Choroid plexus epithelial cell (primary cell): ENCODE measurements at regions not wholly inside any gene's neighbourhood (a gene's known extent, or its start where the extent isn't known, plus 50 kb on each side); places are given as distances from the start of the nearest gene placed in this dataset.

ENCODE experiments used
- DNase-seq: peaks from one replicate; pipeline ENCODE4 v3.0.0-alpha.2; 2010; ENCODE audit warnings: low read depth
- H3K4me3 ChIP-seq: 2 replicates; pipeline ENCODE4 v1.5.1; 2011; ENCODE audit warnings: low read depth, mild to moderate bottlenecking, control low read depth, low read length, moderate library complexity
- TF ChIP-seq, protein P1 (sequence below): conservative IDR thresholded peaks from 2 replicates; pipeline ENCODE4 v1.5.1; 2011; ENCODE audit warnings: low read depth, mild to moderate bottlenecking, control low read depth, inconsistent platforms, low read length, moderate library complexity

DNA sequence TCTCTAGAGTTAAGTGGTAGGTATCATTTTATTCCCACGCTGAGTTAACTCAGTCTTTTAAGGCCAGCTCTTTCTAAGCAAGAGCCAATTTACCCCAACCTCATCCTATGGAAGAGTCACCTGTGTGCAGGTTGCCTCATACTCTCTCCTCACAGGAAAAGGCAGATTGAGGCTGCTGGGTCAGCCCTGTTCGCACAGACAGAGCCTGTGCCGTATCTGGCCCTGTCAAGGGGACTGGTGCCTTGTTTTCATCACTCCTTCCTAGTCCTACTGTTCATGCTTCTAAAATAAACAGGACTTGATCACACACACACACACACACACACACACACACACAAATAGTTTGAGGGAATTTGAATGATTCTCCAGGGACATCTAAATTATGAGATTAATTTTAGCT, 285.0 kb downstream of the SLC6A15 start:
- TF ChIP-seq, protein P1, sequence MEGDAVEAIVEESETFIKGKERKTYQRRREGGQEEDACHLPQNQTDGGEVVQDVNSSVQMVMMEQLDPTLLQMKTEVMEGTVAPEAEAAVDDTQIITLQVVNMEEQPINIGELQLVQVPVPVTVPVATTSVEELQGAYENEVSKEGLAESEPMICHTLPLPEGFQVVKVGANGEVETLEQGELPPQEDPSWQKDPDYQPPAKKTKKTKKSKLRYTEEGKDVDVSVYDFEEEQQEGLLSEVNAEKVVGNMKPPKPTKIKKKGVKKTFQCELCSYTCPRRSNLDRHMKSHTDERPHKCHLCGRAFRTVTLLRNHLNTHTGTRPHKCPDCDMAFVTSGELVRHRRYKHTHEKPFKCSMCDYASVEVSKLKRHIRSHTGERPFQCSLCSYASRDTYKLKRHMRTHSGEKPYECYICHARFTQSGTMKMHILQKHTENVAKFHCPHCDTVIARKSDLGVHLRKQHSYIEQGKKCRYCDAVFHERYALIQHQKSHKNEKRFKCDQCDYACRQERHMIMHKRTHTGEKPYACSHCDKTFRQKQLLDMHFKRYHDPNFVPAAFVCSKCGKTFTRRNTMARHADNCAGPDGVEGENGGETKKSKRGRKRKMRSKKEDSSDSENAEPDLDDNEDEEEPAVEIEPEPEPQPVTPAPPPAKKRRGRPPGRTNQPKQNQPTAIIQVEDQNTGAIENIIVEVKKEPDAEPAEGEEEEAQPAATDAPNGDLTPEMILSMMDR: no peak
- DNase-seq: no peak
- no peak overlapping the region for H3K4me3 ChIP-seq

DNA sequence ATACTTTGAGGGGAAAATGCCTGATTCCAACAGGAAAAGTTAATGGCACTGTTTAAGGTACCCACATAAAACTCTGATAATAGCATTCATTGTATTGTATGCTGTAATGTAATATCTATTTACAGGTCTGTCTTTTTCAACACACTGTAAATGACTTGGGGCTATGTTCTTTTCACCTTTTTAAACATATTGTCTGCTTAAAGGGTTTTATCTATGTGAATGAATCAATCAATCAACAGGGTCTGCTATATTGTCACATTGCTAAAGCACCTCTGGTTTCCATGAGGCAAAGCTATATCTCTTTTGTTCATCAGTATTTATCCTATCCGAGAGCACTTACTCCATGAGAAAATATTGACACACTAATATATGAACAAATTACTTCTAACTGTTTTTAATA, 288.0 kb downstream of the SLC6A15 start:
- DNase-seq: no peak
- H3K4me3 ChIP-seq: no peak overlapping the region
- TF ChIP-seq, protein P1: no peak

DNA sequence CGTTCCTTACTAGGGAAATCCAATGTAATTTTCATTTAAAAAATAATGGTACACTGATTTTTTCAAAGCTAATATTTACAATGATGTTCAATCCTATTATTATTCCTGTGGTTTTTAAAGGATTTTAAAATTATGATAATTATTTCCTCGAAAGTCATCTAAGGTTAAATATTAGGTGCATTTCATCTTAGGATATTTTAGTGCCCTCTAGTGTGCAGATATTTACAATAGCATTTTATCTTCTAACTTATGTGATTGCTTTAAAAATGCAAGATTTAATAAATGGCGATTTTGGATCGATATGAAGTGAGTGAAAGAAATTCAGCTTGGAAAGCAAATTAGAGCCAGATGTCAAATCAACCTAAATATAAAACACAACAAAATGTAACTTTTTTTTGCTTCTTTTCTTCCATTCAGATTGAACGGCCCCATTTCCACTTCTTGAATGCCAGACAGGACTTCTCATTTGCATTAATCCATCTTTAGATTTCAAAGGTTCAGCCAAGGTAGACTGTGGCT, 293.5 kb downstream of the SLC6A15 start:
- no peak overlapping the region for H3K4me3 ChIP-seq
- DNase-seq: peak; percentile 26
- TF ChIP-seq, protein P1: peak; percentile 45

DNA sequence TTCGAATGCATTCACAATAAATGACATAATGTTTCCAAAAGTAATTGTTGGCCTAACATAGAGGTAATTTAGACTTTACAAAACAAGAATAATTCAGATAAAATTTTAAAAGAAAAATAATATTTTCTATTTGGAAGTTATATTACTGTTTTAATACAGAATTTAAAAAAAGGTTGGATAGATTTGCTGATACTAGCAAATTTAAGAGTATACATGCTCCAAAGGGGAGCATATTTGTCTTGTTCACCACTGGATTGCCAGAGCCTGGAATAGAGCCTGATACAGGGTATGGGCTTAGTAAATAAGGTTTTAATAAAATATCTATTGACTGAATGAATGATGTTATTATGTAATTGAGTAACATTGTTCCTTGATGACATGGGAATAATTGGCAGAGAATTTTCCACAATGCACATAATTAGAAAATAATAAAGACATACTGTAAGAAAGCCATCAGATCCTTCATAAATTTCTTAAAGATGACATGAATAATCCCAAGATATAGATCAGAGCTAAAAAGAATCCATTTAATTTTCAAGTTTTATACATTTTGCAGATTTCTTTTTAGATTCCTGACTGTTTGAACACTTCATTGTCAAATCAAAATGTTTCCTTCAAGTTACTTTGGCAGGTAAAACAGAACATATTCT, 305.3 kb downstream of the SLC6A15 start:
- no peak for DNase-seq
- H3K4me3 ChIP-seq: no peak overlapping the region
- TF ChIP-seq, protein P1: no peak

DNA sequence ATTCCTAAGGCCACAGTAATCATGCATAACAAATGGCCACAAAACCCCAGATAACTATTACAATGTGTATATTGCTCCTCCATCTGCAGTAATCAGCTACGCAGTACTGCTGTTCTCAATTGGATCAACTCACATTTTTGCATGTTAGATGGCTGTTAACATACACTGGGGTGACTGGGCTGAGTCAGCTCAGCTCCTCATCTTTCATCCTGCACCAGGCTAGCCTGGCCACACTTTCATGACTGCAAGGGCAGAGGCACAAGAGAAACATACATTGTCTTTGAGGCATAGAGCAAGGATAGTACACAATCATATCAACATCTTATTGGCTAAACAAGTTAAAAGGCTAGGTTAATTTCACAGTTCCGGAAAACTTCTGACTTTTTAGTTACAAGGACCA, 306.6 kb downstream of the SLC6A15 start:
- H3K4me3 ChIP-seq: no peak overlapping the region
- DNase-seq: no peak
- TF ChIP-seq, protein P1: no peak

DNA sequence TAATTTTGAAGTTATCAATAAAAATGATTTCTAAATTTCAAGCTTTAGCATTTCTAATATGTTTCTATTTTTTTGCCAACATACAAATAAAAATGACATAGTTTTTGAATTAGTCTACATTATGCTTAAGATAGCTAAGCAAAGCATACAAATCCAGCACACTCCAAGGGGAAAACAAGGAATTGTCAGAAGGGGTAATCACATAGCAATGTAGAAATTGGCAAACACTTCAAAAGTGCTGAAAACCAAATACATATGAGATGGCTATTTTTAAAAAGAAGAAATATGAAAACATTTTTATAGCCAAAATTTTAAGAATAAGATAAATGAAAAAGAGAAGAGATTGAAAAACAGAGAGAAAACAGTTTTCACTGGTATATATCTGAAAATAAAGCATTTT, 308.0 kb downstream of the SLC6A15 start:
- TF ChIP-seq, protein P1: no peak
- H3K4me3 ChIP-seq: no peak overlapping the region
- no peak for DNase-seq
